ENCODE measurements at regions not wholly inside any gene's neighbourhood (a gene's known extent, or its start where the extent isn't known, plus 50 kb on each side); places are given as distances from the start of the nearest gene placed in this dataset.
A peak's percentile ranks its signal among the peaks of the same experiment; 100 is the strongest.
"Not testable (repeated sequence)": the region's sequence is repeated elsewhere in the genome, so short reads cannot be mapped to it uniquely, and the experiment has no call there.

GRCh38 chr3:86849991-86850390 is 141.0 kb downstream of the VGLL3 start:
- no peak for DNase-seq (ENCODE audit: low read depth)
- TF ChIP-seq CTCF (IDR thresholded peaks at IDR 0.05; ENCODE audit: insufficient read depth, low read depth, low read length) = no peak
- no peak overlapping the region for H3K4me3 ChIP-seq (ENCODE audit: low read depth, low read length)

- no peak for DNase-seq (ENCODE audit: low read depth)
- no peak overlapping the region for H3K4me3 ChIP-seq (ENCODE audit: low read depth, low read length)
- TF ChIP-seq CTCF (IDR thresholded peaks at IDR 0.05; ENCODE audit: insufficient read depth, low read depth, low read length) = no peak
These were observed 145.2 kb downstream of the VGLL3 start for GRCh38 chr3:86845726-86846125.

- no peak for DNase-seq (ENCODE audit: low read depth)
- no peak overlapping the region for H3K4me3 ChIP-seq (ENCODE audit: low read depth, low read length)
- no peak for TF ChIP-seq CTCF (IDR thresholded peaks at IDR 0.05; ENCODE audit: insufficient read depth, low read depth, low read length)
These were observed 152.0 kb downstream of the VGLL3 start for GRCh38 chr3:86838927-86839326.

- TF ChIP-seq CTCF (IDR thresholded peaks at IDR 0.05; ENCODE audit: insufficient read depth, low read depth, low read length) = no peak
- no peak for DNase-seq (ENCODE audit: low read depth)
- no peak overlapping the region for H3K4me3 ChIP-seq (ENCODE audit: low read depth, low read length)
These were observed 153.1 kb downstream of the VGLL3 start for GRCh38 chr3:86837871-86838270.

- H3K4me3 ChIP-seq (ENCODE audit: low read depth, low read length) = no peak overlapping the region
- DNase-seq (ENCODE audit: low read depth) = peak; percentile 49
- TF ChIP-seq CTCF (IDR thresholded peaks at IDR 0.05; ENCODE audit: insufficient read depth, low read depth, low read length) = no peak
These were observed 160.4 kb downstream of the VGLL3 start for GRCh38 chr3:86830566-86830965.

- no peak overlapping the region for H3K4me3 ChIP-seq (ENCODE audit: low read depth, low read length)
- DNase-seq (ENCODE audit: low read depth) = no peak
- no peak for TF ChIP-seq CTCF (IDR thresholded peaks at IDR 0.05; ENCODE audit: insufficient read depth, low read depth, low read length)
These were observed 162.2 kb downstream of the VGLL3 start for GRCh38 chr3:86828751-86829150.

- not testable (repeated sequence) for DNase-seq (ENCODE audit: low read depth); H3K4me3 ChIP-seq (ENCODE audit: low read depth, low read length)
These were observed 163.4 kb downstream of the VGLL3 start for GRCh38 chr3:86827582-86827981.
